ENCODE measurements at regions not wholly inside any gene's neighbourhood (a gene's known extent, or its start where the extent isn't known, plus 50 kb on each side); places are given as distances from the start of the nearest gene placed in this dataset.

DNA sequence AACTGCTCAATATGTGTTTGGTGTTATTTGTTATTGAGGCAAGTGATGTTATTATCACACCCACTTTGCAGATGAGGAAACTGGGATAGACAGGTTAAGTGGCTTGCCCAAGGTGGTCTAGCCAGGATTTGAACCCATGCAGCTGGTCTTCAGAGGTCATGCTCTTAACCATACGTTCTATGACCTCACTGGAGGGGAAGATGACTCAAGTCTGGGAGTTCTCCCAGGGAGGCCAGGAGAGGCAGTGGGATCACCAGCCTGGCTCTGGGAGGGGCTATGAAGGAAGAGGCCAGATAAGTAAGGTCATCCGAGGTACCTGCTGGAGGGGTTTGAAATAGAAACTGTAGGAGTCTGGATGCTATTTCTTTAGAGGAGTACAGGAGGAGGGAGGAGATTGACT, 95.3 kb downstream of the NAV1 start:
- TF ChIP-seq TOX (CRISPR knock-in tag; IDR thresholded peaks at IDR 0.05; ENCODE audit: borderline replicate concordance) (no peak), CSDC2 (CRISPR knock-in tag; IDR thresholded peaks at IDR 0.05) (no peak), OSR1 (CRISPR knock-in tag; IDR thresholded peaks at IDR 0.05) (no peak), ZNF70 (CRISPR knock-in tag; IDR thresholded peaks at IDR 0.05) (no peak), GLIS3 (CRISPR knock-in tag; IDR thresholded peaks at IDR 0.05) (no peak), ARNTL (CRISPR knock-in tag; IDR thresholded peaks at IDR 0.05; ENCODE audit: borderline replicate concordance, low read depth) (no peak), ZNF565 (CRISPR knock-in tag; conservative IDR thresholded peaks at IDR 0.05; ENCODE audit: low read depth) (no peak), ISL1 (CRISPR knock-in tag; IDR thresholded peaks at IDR 0.05) (no peak), ZFP30 (CRISPR knock-in tag; IDR thresholded peaks at IDR 0.05) (no peak), BACH2 (CRISPR knock-in tag; IDR thresholded peaks at IDR 0.05; ENCODE audit: borderline replicate concordance) (no peak)
- TF ChIP-seq, protein P1, sequence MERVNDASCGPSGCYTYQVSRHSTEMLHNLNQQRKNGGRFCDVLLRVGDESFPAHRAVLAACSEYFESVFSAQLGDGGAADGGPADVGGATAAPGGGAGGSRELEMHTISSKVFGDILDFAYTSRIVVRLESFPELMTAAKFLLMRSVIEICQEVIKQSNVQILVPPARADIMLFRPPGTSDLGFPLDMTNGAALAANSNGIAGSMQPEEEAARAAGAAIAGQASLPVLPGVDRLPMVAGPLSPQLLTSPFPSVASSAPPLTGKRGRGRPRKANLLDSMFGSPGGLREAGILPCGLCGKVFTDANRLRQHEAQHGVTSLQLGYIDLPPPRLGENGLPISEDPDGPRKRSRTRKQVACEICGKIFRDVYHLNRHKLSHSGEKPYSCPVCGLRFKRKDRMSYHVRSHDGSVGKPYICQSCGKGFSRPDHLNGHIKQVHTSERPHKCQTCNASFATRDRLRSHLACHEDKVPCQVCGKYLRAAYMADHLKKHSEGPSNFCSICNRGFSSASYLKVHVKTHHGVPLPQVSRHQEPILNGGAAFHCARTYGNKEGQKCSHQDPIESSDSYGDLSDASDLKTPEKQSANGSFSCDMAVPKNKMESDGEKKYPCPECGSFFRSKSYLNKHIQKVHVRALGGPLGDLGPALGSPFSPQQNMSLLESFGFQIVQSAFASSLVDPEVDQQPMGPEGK (CRISPR knock-in tag; IDR thresholded peaks at IDR 0.05; ENCODE audit: borderline replicate concordance) = no peak
- TF ChIP-seq, protein P2, sequence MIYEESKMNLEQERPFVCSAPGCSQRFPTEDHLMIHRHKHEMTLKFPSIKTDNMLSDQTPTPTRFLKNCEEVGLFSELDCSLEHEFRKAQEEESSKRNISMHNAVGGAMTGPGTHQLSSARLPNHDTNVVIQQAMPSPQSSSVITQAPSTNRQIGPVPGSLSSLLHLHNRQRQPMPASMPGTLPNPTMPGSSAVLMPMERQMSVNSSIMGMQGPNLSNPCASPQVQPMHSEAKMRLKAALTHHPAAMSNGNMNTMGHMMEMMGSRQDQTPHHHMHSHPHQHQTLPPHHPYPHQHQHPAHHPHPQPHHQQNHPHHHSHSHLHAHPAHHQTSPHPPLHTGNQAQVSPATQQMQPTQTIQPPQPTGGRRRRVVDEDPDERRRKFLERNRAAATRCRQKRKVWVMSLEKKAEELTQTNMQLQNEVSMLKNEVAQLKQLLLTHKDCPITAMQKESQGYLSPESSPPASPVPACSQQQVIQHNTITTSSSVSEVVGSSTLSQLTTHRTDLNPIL (CRISPR knock-in tag; IDR thresholded peaks at IDR 0.05; ENCODE audit: low read depth) = no peak
- TF ChIP-seq, protein P3, sequence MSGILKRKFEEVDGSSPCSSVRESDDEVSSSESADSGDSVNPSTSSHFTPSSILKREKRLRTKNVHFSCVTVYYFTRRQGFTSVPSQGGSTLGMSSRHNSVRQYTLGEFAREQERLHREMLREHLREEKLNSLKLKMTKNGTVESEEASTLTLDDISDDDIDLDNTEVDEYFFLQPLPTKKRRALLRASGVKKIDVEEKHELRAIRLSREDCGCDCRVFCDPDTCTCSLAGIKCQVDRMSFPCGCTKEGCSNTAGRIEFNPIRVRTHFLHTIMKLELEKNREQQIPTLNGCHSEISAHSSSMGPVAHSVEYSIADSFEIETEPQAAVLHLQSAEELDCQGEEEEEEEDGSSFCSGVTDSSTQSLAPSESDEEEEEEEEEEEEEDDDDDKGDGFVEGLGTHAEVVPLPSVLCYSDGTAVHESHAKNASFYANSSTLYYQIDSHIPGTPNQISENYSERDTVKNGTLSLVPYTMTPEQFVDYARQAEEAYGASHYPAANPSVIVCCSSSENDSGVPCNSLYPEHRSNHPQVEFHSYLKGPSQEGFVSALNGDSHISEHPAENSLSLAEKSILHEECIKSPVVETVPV (CRISPR knock-in tag; IDR thresholded peaks at IDR 0.05) = no peak
